ES-I3 (cell line): ENCODE measurements at regions not wholly inside any gene's neighbourhood (a gene's known extent, or its start where the extent isn't known, plus 50 kb on each side); places are given as distances from the start of the nearest gene placed in this dataset.

Experiments
- H3K36me3 ChIP-seq: 2 replicates; pipeline ENCODE4 v1.6.1; 2013; ENCODE audit warnings: mild to moderate bottlenecking, low read length, control low read depth, moderate library complexity; ENCODE audit not compliant: insufficient read depth
- H3K4me1 ChIP-seq: 2 replicates; pipeline ENCODE4 v1.6.1; 2013; ENCODE audit warnings: mild to moderate bottlenecking, control low read depth, low read length; ENCODE audit not compliant: insufficient read depth
- H3K9ac ChIP-seq: 2 replicates; pipeline ENCODE4 v1.6.1; 2013; ENCODE audit warnings: low read depth, mild to moderate bottlenecking, low read length, moderate library complexity
- H3K9me3 ChIP-seq: 2 replicates; pipeline ENCODE4 v1.6.1; 2013; ENCODE audit warnings: mild to moderate bottlenecking, low read length, moderate library complexity; ENCODE audit not compliant: control insufficient read depth, insufficient read depth

DNA sequence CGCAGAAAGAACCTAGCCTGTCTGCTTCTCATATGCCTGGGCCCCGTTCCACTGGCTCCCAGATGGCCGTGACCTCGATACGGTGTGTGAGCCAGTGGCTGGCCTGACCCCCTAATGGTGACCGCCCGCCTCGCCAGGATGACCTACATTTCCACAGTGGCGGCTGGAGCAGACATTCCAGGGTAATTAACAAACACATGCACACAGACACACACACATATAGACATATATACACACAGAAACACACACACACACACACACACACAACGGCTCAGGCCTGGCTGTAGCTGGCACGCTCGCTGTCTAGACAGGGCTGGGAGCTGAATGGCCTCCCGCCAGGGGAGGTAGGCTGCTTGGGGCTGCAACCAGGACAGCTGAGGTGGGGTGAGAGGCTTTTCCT lies 227.1 kb downstream of the ANKRD60 start:
- Histone ChIP-seq H3K9me3 (peaks cover 2% of the 10 kb centered on the region; the same call in 1 of the 2 replicates), H3K9ac (no peak overlapping the region), H3K4me1 (no peaks in the 10 kb centered on the region), H3K36me3 (no peaks in the 10 kb centered on the region)

DNA sequence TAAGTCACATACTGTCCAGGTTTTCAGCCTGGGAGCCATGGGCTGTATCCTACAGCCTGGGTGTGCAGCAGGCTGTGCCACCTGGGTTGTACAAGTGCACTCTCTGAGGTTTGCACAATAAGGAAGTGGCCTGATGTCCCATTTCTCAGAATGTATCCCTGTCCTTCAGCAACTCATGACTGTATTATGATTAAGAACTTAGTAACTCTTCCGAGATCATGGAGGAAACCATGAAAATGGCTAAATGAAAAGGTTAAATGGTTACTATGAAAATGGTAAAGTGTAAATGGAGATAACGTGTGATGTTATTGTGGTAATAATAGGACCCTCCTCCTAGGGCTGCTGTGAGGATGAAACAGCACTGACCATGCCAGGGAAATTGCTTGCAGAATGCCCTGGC lies 227.6 kb downstream of the ANKRD60 start:
- no peaks in the 10 kb centered on the region for H3K4me1 ChIP-seq
- H3K9ac ChIP-seq: no peak overlapping the region

DNA sequence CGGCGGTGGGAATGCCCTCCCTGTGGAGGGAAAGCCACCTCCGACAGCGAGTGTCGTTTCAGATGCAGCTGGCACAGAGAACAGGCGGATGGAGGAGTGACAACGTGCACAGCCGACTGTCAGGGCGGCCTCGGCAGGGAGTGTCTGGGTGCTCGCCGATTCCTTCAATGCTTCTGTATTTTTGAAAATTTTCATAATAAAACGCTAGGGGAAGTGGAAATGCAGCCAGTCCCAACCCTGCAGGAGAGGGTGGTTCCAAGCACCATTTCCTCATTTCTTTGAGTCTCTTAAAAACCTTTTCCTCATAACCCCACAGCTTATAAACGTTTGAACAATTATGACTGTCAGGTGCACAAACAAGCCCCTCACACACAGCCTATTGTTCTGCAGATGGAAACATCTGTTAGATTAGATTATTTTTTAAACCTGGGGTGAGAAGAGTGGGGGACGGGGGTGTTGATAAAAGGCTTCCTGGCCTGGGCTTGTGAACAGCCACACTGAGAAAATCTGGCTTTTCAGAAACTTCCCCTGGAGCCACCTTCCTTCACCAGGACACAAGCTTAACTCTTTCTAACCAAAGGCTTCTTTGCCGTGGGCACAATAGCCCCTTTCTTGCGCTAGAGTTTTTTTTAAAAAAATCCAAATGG lies 228.9 kb downstream of the ANKRD60 start:
- Histone ChIP-seq H3K4me1 (no peaks in the 10 kb centered on the region), H3K36me3 (no peaks in the 10 kb centered on the region), H3K9me3 (peaks cover 2% of the 10 kb centered on the region; the same call in 1 of the 2 replicates), H3K9ac (no peak overlapping the region)

More for the DNA sequence above, 227.6 kb downstream of the ANKRD60 start:
- H3K9me3 ChIP-seq: peaks cover 2% of the 10 kb centered on the region; the same call in 1 of the 2 replicates
- H3K36me3 ChIP-seq: no peaks in the 10 kb centered on the region

DNA sequence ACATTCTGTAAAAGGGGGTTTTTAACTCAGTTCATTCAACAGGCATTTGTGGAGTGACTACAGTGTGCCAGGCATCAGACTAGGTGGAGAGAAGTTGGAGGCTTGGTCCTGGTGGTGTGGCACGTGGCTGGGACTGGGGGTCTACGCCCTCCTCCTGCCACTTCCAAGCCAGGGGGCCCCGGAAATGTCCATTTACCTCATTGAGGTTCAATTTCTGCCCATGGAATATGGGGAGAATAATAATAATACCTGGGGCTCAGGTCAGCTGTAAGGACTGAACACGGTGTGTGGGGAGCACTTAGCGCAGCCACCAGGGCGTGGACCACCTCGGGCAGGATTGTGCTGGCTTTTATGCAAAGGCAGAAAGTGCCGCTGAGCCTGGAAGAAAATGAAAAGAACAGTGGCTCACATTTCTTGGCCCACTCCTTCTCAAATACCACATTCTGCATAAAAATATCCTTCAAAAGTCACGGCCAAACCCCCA lies 229.4 kb downstream of the ANKRD60 start:
- H3K9me3 ChIP-seq: peaks cover 2% of the 10 kb centered on the region; the same call in 1 of the 2 replicates
- H3K9ac ChIP-seq: no peak overlapping the region
- no peaks in the 10 kb centered on the region for H3K36me3 ChIP-seq
- no peaks in the 10 kb centered on the region for H3K4me1 ChIP-seq

DNA sequence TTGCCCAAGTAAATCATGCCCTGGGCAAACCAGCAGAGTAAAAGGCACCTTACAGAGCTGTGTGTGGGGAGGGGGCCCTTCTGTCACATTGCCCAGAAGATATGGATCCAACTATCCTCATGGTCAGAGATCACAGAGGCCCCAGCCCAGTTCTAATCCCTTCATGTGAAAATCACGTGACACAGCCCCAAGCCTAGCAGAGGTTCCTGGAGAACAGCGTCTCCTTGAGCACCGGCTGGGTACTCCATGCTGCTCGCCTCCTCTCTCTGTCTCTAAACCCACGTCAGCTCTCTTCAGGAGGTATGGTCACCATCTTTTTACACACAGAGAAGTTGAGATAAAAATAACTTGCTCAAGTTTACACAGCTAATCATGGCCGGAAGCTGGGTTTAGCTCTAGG lies 230.2 kb downstream of the ANKRD60 start:
- Histone ChIP-seq H3K36me3 (no peaks in the 10 kb centered on the region), H3K9me3 (peaks cover 2% of the 10 kb centered on the region; the same call in 1 of the 2 replicates), H3K9ac (no peak overlapping the region), H3K4me1 (no peaks in the 10 kb centered on the region)

DNA sequence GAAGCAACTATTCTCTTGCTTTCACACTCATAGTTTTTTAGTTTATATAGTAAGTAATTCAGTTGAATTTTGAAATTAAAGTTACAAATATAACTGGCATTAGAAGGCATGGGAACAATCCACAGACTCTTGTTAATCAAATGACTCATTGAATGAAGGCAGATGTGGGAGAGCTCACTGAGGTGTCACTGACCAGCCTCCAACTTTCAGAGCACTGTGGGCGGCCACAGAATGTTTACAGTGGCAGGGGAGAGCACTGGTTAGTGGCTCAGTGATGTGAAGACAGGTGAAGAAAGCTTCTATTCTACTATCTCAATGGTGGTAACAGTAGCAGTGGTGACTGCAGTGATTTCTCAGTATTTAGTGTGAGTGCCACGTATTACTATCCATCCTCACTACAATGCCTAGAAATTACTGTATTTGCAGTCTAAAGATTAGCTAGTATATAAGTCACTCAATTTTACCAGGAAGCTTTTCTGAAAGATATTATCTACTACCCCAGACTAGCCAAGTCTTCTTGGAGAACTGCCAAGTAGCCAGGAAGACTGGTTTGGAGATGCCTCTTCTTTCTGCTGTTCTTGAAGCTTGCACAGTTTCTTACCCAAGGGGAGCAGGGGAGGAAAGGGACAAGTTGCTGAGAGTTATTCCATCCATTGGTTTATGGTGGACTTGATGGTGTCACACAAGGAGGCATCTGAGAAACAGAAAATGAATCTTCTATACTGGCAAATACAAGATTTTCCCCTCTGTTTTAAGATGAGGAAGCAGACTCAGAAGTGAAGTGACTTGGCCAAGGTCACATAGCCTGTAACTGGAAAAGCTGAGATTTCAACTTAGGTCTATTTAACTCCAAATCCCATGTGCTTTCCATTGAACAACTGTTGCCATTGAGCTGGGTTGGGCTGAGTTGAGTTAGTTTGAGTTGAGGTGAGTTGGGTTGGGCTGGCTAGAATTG lies 231.2 kb downstream of the ANKRD60 start:
- Histone ChIP-seq H3K36me3 (no peaks in the 10 kb centered on the region), H3K9ac (no peak overlapping the region), H3K9me3 (peaks cover 2% of the 10 kb centered on the region; the same call in 1 of the 2 replicates), H3K4me1 (no peaks in the 10 kb centered on the region)

DNA sequence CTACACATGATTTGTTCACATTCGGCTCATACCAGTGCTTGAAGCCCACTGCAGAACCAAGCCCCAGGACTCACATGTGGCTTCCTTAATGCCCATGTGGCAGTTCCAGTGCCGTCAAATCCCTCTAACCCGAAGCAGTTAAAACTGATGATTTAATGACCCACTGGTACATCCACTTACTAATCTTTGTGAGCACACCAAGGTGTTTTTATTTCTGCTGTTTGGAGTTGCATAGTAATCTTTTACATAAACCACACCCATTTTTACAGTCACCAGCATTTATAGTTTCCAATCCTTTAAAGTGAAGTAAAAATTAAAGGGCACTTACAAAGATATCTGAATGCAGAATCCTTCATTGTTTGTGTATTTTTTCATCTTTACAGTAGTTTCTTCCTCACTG lies 232.0 kb downstream of the ANKRD60 start:
- no peaks in the 10 kb centered on the region for H3K36me3 ChIP-seq
- peaks cover 2% of the 10 kb centered on the region; the same call in 1 of the 2 replicates for H3K9me3 ChIP-seq
- H3K4me1 ChIP-seq: no peaks in the 10 kb centered on the region
- H3K9ac ChIP-seq: no peak overlapping the region

DNA sequence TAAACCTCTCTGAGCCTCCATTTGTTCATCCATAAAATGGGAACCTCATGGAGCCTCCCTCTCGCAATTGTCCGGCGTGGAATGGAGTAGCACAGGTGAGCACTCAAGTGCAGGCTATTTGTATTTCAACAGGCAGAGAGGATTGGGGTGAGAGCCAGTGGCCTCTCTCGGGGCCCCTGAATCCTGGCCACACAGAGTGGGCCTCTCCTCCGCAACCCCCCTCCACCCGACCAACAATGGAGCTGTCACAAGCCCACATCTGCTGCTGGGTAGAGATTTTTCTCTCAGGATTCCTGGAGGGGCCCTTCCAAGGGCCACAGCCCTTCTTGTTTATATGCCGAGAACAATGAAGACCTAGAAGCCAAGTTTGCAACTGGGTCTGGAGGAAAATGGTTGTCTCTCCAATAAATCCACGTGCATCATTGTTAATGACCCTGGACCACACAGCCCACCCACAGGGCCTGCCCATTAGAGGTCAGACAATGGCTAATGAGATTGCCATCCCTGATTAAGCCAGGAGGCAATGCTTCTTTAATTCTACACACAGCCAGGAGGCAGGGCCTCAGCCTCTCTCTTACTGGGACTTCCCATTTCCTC lies 233.0 kb downstream of the ANKRD60 start:
- Histone ChIP-seq H3K9ac (no peak overlapping the region), H3K36me3 (no peaks in the 10 kb centered on the region), H3K9me3 (peaks cover 2% of the 10 kb centered on the region; the same call in 1 of the 2 replicates), H3K4me1 (no peaks in the 10 kb centered on the region)

DNA sequence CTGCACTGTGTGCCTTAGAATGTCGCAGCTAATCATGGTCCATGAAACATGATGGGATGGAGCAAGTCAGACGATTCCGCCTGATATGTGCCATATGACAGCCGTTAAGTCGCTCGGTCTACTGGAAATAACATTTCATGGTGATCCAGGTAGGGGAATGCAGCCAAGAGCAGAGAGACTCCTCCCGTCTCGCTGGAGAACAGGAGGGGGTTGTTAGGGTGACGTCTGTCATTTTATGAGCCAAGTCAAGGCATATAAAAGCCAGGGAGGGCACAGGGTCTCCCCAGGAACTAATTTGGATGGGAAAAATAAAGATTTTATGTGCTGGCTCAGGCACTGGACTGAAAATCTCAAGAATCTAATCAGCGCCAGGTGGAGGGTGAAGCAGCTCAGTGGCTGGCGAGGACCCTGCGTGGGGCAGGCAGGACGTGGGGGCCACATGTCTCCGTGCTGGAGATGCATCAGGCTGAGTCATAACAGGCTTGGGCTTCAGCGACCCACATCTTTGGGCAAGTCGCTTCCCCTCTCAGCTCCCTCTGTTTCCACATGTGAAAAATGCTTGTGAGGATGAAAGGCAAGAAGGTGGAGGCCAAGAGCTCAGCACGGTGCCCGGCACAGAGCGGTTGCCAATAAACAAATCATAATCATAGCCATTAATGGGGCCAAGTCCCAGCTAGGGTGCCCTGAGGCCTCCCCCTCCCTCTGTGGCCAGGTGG lies 234.6 kb downstream of the ANKRD60 start:
- peaks cover 2% of the 10 kb centered on the region for H3K9me3 ChIP-seq
- no peaks in the 10 kb centered on the region for H3K36me3 ChIP-seq
- H3K4me1 ChIP-seq: no peaks in the 10 kb centered on the region
- no peak overlapping the region for H3K9ac ChIP-seq

DNA sequence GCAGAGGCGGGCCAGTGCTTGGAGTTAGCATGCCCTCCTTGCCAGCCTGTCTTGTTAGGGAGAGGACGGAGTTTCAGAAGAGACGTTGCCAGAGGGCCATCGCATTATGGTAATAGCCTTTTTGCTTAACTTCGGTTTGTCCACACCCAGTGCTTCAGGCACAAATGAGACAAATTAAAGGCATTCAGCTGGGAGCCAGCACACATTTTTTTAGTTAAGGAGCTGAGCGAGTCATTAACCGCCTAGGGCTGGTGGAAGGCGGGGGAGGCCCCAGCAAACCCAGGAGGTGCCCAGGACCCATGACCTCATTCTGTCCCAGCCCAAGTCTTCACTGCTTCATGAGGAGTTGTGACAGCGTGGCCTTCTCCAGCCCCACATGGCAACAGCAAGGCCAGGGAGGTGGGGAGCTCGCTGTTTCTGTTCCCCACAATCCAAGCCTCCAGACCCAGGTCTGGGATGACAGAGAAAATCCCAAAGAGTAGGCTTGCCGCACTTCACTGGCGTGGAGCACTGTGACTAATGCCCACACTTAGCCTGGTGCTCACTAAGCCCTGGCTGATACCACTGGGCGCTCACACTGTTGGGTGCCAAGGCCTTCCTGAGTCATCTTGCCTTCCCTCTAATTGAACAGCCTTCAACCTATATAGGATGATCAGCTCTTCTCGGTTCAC lies 237.1 kb downstream of the ANKRD60 start:
- Histone ChIP-seq H3K4me1 (no peaks in the 10 kb centered on the region), H3K9ac (no peak overlapping the region), H3K36me3 (no peaks in the 10 kb centered on the region)

DNA sequence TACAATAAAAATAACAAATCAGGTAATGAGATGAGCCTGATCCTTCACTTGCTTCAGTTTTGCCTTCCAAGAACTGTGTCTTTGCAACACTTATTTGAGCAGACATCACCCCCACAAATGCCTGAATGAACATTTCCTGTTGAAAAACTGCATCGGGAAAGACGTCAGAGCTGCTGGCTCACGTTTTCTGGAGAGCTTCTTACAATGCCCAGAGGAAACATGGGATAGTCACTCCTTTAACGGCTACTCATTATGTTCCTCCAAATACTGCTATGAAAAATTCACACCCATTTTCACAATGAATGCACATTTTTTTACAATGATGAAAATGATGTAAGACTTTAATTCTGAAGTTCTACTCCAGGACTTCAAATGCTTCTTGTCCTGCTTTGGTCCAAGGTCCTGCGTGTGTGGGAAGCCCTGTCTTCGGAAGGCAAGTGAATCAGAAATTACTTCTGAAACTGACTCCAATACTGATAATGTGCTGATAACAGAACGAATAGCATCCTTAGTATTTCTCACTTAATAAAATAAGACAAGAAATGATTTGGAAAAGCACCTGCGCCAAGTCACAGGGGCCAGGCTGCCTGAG lies 238.0 kb downstream of the ANKRD60 start:
- H3K9me3 ChIP-seq: no peaks in the 10 kb centered on the region; the same call in 1 of the 2 replicates
- H3K36me3 ChIP-seq: no peaks in the 10 kb centered on the region
- no peak overlapping the region for H3K9ac ChIP-seq
- no peaks in the 10 kb centered on the region for H3K4me1 ChIP-seq

More for the DNA sequence above, 237.1 kb downstream of the ANKRD60 start:
- no peaks in the 10 kb centered on the region; the same call in 1 of the 2 replicates for H3K9me3 ChIP-seq

DNA sequence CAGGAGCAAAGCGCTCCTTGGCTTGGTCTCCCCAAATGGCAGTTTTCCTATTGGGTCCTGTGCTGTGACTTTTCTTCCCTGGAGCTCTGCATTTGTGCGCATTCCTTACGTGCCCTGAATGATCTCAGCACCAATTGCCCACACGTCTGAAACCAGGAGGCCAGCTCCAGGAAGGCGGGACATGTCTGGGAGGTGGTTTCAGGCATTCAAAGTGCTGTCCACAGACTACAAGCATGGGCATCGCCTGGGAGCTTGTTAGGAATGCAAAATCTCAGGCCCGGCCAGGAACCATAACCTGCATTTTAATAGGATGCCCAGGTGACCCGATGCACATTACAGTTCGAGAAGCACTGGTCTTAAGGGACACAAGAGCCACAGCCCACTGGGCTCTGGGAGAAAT lies 239.6 kb downstream of the ANKRD60 start:
- no peaks in the 10 kb centered on the region for H3K36me3 ChIP-seq
- H3K9me3 ChIP-seq: no peaks in the 10 kb centered on the region; the same call in 1 of the 2 replicates
- H3K4me1 ChIP-seq: 0 out of 2 replicates have a peak, but pooled peaks cover 2% of the 10 kb centered on the region
- H3K9ac ChIP-seq: no peak overlapping the region

DNA sequence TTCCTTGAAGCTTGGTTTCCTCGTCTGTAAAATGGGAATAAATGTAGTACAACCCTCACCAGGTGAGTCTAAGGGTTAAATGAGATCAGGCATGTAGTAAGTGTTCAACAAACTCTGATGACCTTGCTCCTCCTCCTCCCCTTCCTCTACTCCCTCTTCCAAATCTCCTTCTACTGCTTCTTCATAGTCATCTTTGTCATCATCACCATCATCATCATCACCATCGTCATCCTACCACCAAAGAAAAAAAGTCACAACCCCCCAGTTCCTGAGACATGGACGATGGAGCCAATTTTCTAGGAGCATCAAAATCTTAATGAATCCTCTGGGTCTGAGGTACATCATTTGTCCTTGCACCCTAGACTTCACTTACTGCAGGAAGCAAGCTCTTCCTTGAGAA lies 240.0 kb downstream of the ANKRD60 start:
- Histone ChIP-seq H3K36me3 (no peaks in the 10 kb centered on the region), H3K4me1 (0 out of 2 replicates have a peak, but pooled peaks cover 2% of the 10 kb centered on the region), H3K9ac (no peak overlapping the region), H3K9me3 (no peaks in the 10 kb centered on the region; the same call in 1 of the 2 replicates)
